Peyer's patch (tissue), 4 donors: ENCODE measurements at regions not wholly inside any gene's neighbourhood (a gene's known extent, or its start where the extent isn't known, plus 50 kb on each side); places are given as distances from the start of the nearest gene placed in this dataset.

Experiments
- CTCF ChIP-seq, 6 experiments: fragments of 450-650 bp in 4 of 6; fragments of 200-600 bp in 2 of 6; sonication (generic) in 1 of 6; IDR thresholded peaks; one replicate each; pipeline ENCODE4 v1.5.1; 2017 to 2019; ENCODE audit warnings: antibody characterized with exemption in 6 of 6, mild to moderate bottlenecking in 3 of 6, moderate library complexity in 1 of 6
- POLR2A ChIP-seq, 2 donors: fragments of 450-650 bp; IDR thresholded peaks; one replicate each; pipeline ENCODE4 v1.5.1; 2017; ENCODE audit warnings: antibody characterized with exemption in 2 of 2, mild to moderate bottlenecking in 2 of 2, moderate library complexity in 2 of 2

GRCh38 chr4:177214935-177215334 is 94.7 kb upstream of the NEIL3 start:
- no peak for TF ChIP-seq CTCF (IDR thresholded peaks at IDR 0.05)
- TF ChIP-seq POLR2A (IDR thresholded peaks at IDR 0.05), result no peak
